ENCODE measurements at regions not wholly inside any gene's neighbourhood (a gene's known extent, or its start where the extent isn't known, plus 50 kb on each side); places are given as distances from the start of the nearest gene placed in this dataset.

- no peak for TF ChIP-seq CTCF (IDR thresholded peaks at IDR 0.05; ENCODE audit: insufficient read depth, low read depth, low read length, missing control alignments)
- H3K4me3 ChIP-seq (ENCODE audit: low read depth, low read length), result no peak overlapping the region
- no peak for DNase-seq (ENCODE audit: low read depth)
Observed at GRCh38 chr5:10839118-10839517, 78.1 kb upstream of the DAP start.

DNA sequence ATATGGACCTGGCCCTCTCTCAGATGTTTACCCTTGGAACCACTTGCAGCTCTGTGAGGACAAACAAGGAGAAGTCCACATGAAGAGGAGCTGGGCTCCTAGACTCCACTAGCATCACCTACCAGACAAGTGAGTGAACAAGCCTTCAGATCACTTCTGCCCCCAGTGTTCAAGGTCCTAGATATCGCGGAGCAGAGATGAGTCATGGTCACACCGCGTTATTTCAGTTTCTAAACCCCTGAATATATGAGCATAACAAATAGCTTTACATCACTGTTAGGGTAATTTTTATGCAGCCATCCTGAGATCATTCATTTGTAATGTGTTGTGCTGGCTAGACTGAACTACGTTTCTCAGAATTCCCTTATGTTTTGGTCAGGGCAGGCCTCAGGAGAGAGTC is 77.0 kb upstream of the DAP start:
- TF ChIP-seq CTCF (IDR thresholded peaks at IDR 0.05; ENCODE audit: insufficient read depth, low read depth, low read length, missing control alignments), result no peak
- peak; percentile 27 for DNase-seq (ENCODE audit: low read depth)
- H3K4me3 ChIP-seq (ENCODE audit: low read depth, low read length), result no peak overlapping the region

GRCh38 chr5:10836986-10837385 is 76.0 kb upstream of the DAP start:
- no peak for TF ChIP-seq CTCF (IDR thresholded peaks at IDR 0.05; ENCODE audit: insufficient read depth, low read depth, low read length, missing control alignments)
- H3K4me3 ChIP-seq (ENCODE audit: low read depth, low read length), result no peak overlapping the region
- DNase-seq (ENCODE audit: low read depth), result no peak

DNA sequence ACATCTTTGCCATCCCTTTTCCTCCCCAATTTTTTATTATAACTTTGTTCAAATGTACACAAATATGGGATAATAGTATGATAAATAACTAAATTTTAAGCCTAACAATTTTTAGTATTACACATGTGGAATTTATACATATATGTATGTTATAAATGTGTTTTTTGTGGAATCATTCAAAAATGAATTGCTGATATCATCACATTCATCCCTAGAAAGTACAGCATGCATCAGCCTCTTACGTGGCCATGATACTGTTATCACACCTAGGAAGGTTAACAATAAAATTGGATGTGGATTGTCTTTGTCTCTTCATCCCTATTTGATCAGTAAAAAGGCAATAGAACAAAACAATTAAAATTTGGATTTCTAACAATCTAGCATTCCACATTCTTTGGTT is 73.7 kb upstream of the DAP start:
- no peak overlapping the region for H3K4me3 ChIP-seq (ENCODE audit: low read depth, low read length)
- no peak for DNase-seq (ENCODE audit: low read depth)
- no peak for TF ChIP-seq CTCF (IDR thresholded peaks at IDR 0.05; ENCODE audit: insufficient read depth, low read depth, low read length, missing control alignments)

DNA sequence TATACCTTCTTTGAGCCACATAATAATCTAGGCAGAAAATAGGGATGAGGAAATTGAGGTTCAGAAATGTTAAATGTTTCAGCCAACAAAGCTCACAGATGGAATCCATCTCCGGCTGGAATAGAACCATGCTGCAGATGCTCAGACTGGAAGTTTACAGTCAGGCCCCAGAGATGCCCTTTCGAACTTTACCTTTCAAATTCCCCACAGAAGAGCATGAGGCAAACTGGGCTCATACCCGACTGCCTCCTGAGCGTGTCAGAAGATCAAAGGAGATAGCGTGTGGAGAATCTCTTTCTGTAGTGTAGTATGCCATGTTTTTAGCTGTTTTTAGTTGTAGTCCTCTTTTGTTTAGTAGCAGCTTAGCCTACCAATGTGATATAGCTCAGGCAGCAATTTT is 72.0 kb upstream of the DAP start:
- no peak overlapping the region for H3K4me3 ChIP-seq (ENCODE audit: low read depth, low read length)
- no peak for DNase-seq (ENCODE audit: low read depth)
- TF ChIP-seq CTCF (IDR thresholded peaks at IDR 0.05; ENCODE audit: insufficient read depth, low read depth, low read length, missing control alignments), result no peak

GRCh38 chr5:10832421-10832820 is 71.4 kb upstream of the DAP start:
- no peak overlapping the region for H3K4me3 ChIP-seq (ENCODE audit: low read depth, low read length)
- TF ChIP-seq CTCF (IDR thresholded peaks at IDR 0.05; ENCODE audit: insufficient read depth, low read depth, low read length, missing control alignments), result no peak
- DNase-seq (ENCODE audit: low read depth), result no peak

DNA sequence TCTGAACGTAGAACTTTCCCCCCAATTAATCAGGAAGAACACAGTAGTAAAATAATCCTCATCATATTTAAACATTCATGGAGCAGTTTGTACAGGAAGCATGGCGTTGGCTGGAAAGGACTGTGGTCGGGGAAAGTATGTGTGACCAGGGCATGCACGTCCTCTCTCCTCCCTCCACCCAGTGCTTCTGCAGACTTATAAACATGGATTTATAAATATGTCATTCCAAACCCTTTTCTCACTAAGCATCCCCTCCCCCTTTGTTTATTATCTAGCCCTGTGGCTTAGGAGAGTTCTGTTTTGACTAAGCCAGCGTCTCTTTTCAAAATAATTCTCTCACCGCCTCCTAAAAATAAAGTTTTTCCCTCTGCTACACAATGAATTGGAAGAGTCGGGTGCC is 70.4 kb upstream of the DAP start:
- no peak for DNase-seq (ENCODE audit: low read depth)
- TF ChIP-seq CTCF (IDR thresholded peaks at IDR 0.05; ENCODE audit: insufficient read depth, low read depth, low read length, missing control alignments), result no peak
- H3K4me3 ChIP-seq (ENCODE audit: low read depth, low read length), result no peak overlapping the region

All from GM12865 (cell line).